Left lobe of liver (tissue), 2 donors: ENCODE measurements at regions not wholly inside any gene's neighbourhood (a gene's known extent, or its start where the extent isn't known, plus 50 kb on each side); places are given as distances from the start of the nearest gene placed in this dataset.
"Not testable (repeated sequence)": the region's sequence is repeated elsewhere in the genome, so short reads cannot be mapped to it uniquely, and the experiment has no call there.

Source experiments
- ATAC-seq: fragments of 200-7000 bp; cut with Tn5 transposase; one replicate; pipeline ENCODE4 v1.9.1; 2020; ENCODE audit warnings: mild to moderate bottlenecking, moderate library complexity
- DNase-seq: peaks from one replicate; pipeline ENCODE4 v3.0.0-alpha.2; 2020; ENCODE audit warnings: low spot score
- donor health status: DM: no; HTN: no; CAD: no; lungs with moderate emphysema.
- donor health status: DM: no; HTN: yes; CAD: no.

GRCh38 chr1:234924450-234925355 lies 203.9 kb downstream of the TOMM20 start:
- ATAC-seq: peak; percentile 25
- DNase-seq: peak; percentile 42

- no peak for ATAC-seq
- peak; percentile 38 for DNase-seq
Observed at GRCh38 chr1:234923626-234924025, 205.0 kb downstream of the TOMM20 start.

GRCh38 chr1:234922987-234923386 lies 205.7 kb downstream of the TOMM20 start:
- DNase-seq (peak; percentile 30), ATAC-seq (no peak)

- ATAC-seq: peak; percentile 3
- no peak for DNase-seq
Observed at GRCh38 chr1:234921266-234922062, 207.2 kb downstream of the TOMM20 start.

- DNase-seq (no peak), ATAC-seq (no peak)
Observed at GRCh38 chr1:234920843-234921140, 207.8 kb downstream of the TOMM20 start.

- ATAC-seq (no peak), DNase-seq (no peak)
Observed at GRCh38 chr1:234920136-234920842, 208.3 kb downstream of the TOMM20 start.

GRCh38 chr1:234918961-234919761 lies 209.5 kb downstream of the TOMM20 start:
- ATAC-seq (peak; percentile 72), DNase-seq (peak; percentile 73)

- ATAC-seq (peak; percentile 67), DNase-seq (peak; percentile 64)
Observed at GRCh38 chr1:234918181-234918841, 210.3 kb downstream of the TOMM20 start.

- ATAC-seq (no peak), DNase-seq (no peak)
Observed at GRCh38 chr1:234917495-234918180, 211.0 kb downstream of the TOMM20 start.

GRCh38 chr1:234916840-234917239 lies 211.8 kb downstream of the TOMM20 start:
- DNase-seq (no peak), ATAC-seq (no peak)

- ATAC-seq (peak; percentile 5), DNase-seq (no peak)
Observed at GRCh38 chr1:234915924-234916675, 212.5 kb downstream of the TOMM20 start.

- ATAC-seq (no peak), DNase-seq (no peak)
Observed at GRCh38 chr1:234914606-234915290, 213.9 kb downstream of the TOMM20 start.

GRCh38 chr1:234913771-234914170 lies 214.9 kb downstream of the TOMM20 start:
- ATAC-seq: no peak
- no peak for DNase-seq

- ATAC-seq: no peak
- no peak for DNase-seq
Observed at GRCh38 chr1:234913278-234913649, 215.4 kb downstream of the TOMM20 start.

- no peak for ATAC-seq
- no peak for DNase-seq
Observed at GRCh38 chr1:234912548-234913277, 215.9 kb downstream of the TOMM20 start.

GRCh38 chr1:234911787-234912186 lies 216.8 kb downstream of the TOMM20 start:
- ATAC-seq: no peak
- no peak for DNase-seq

GRCh38 chr1:234911136-234911535 lies 217.5 kb downstream of the TOMM20 start:
- ATAC-seq, DNase-seq: not testable (repeated sequence)
